ENCODE measurements at regions not wholly inside any gene's neighbourhood (a gene's known extent, or its start where the extent isn't known, plus 50 kb on each side); places are given as distances from the start of the nearest gene placed in this dataset.

DNA sequence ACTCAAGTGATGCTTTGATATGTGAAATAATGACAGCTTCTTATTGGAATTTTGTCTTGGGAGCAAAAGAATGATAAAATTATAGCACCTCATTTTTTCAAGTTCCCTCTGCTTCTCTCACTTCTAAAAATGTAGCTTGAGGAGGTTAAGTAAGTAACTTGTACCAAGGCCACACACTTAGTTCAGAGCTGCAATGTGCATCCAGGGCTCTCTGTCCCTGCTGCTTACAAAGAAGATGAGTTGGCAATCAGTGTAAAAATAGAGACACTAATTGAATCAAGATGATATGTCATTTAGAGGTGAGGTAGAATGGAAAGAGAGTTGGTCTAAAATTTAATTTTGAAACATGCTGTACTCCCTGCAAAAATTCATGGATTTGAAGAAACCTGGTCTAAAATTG is 312.0 kb upstream of the TNP1 start:
- CTCF ChIA-PET: interaction anchor here (0.7 to 2.2 kb wide), 9 partner anchors 12 to 723 kb away, joined by 3 to 4 read pairs (median 3); no protein-coding TSS in a partner anchor
- POLR2A ChIA-PET: no interaction called here
- no peaks in the 10 kb centered on the region for H3F3A ChIP-seq (replicated peaks; ENCODE audit: insufficient read depth)

DNA sequence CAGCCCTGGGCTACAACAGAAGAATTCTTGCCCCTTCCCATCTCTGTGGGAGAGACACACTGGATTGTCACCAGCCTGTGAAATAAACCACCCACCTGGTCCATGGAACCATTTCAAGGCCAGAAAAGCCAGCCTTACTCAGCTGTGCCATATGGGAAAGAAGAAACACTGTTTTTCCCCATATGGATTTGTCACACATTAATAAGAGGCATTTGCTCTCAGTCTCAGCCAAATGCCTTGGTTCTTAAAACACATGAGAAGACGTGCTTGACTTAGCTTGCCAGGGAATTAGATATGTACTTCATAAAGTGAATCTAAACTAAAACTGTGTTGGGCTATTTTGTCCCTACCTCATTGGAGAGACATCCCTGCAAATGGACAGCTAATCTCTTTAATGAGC is 308.6 kb upstream of the TNP1 start:
- no peak for TF ChIP-seq RAD21 (IDR thresholded peaks at IDR 0.05; ENCODE audit: low read length)
- TF ChIP-seq RCOR1 (IDR thresholded peaks at IDR 0.05; ENCODE audit: low read length): no peak
- TF ChIP-seq, protein P1, sequence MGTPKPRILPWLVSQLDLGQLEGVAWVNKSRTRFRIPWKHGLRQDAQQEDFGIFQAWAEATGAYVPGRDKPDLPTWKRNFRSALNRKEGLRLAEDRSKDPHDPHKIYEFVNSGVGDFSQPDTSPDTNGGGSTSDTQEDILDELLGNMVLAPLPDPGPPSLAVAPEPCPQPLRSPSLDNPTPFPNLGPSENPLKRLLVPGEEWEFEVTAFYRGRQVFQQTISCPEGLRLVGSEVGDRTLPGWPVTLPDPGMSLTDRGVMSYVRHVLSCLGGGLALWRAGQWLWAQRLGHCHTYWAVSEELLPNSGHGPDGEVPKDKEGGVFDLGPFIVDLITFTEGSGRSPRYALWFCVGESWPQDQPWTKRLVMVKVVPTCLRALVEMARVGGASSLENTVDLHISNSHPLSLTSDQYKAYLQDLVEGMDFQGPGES (IDR thresholded peaks at IDR 0.05; ENCODE audit: low read depth, low read length): no peak
- TF ChIP-seq FOSL2 (IDR thresholded peaks at IDR 0.05; ENCODE audit: borderline replicate concordance, low read depth): no peak
- TF ChIP-seq NRF1 (IDR thresholded peaks at IDR 0.05; ENCODE audit: low read depth, low read length): no peak
- TF ChIP-seq GATA2 (CRISPR knock-in tag; IDR thresholded peaks at IDR 0.05): no peak
- TF ChIP-seq POLR2AphosphoS5 (IDR thresholded peaks at IDR 0.05; ENCODE audit: low read depth, low read length): no peak
- TF ChIP-seq FOXM1 (IDR thresholded peaks at IDR 0.05; ENCODE audit: low read depth): no peak
- no peak for DNase-seq
- H3K9me3 ChIP-seq: no peaks in the 10 kb centered on the region; the same call in 1 of the 2 replicates
- no peaks in the 10 kb centered on the region for H3K79me2 ChIP-seq (ENCODE audit: insufficient read depth)
- no peaks in the 10 kb centered on the region for H4K20me1 ChIP-seq (ENCODE audit: insufficient read depth)
- H3K4me1 ChIP-seq (ENCODE audit: control insufficient read depth in 1 of 2, insufficient read depth in 2 of 2, low read depth in 1 of 2, low read length in 1 of 2): peaks cover 0 to 4% of the 10 kb centered on the region in 2 experiments; a peak in 2 of 4 replicates
- H3K9me2 ChIP-seq: no peaks in the 10 kb centered on the region
- no peak overlapping the region for H3K9ac ChIP-seq
- ChIA-PET POLR2A (no interaction called here), CTCF (interaction anchor here (0.6 to 1.5 kb wide), 3 partner anchors 470 to 544 kb away, joined by 3 read pairs; no protein-coding TSS in a partner anchor)
- no peaks in the 10 kb centered on the region for H3F3A ChIP-seq (replicated peaks; ENCODE audit: insufficient read depth)
- no peak overlapping the region for H3K4me2 ChIP-seq
- 78% methylated on average over 1 of the region's 1 CpG for WGBS (ENCODE audit: low lambda C conversion rate)
- no peaks in the 10 kb centered on the region for H3K27me3 ChIP-seq (ENCODE audit: insufficient read depth)
- H3K27ac ChIP-seq (ENCODE audit: low read depth in 2 of 2, low read length in 1 of 2): no peak overlapping the region; a peak in 1 of 4 replicates
- H3K36me3 ChIP-seq (replicated peaks in 1 of 2; ENCODE audit: control insufficient read depth in 1 of 2, insufficient read depth in 2 of 2, low read length in 1 of 2): no peaks in the 10 kb centered on the region
- H3K4me3 ChIP-seq (ENCODE audit: low read depth in 2 of 2, low read length in 1 of 2): no peak overlapping the region
- no peak overlapping the region; the same call in 1 of the 2 replicates for H2AFZ ChIP-seq (ENCODE audit: low read depth)

More for the DNA sequence above, 312.0 kb upstream of the TNP1 start:
- no peaks in the 10 kb centered on the region for H3K79me2 ChIP-seq (ENCODE audit: insufficient read depth)
- no peak overlapping the region for H3K9ac ChIP-seq
- H3K4me2 ChIP-seq: no peak overlapping the region
- peaks cover 0 to 4% of the 10 kb centered on the region in 2 experiments; a peak in 2 of 4 replicates for H3K4me1 ChIP-seq (ENCODE audit: control insufficient read depth in 1 of 2, insufficient read depth in 2 of 2, low read depth in 1 of 2, low read length in 1 of 2)
- no peaks in the 10 kb centered on the region; the same call in 1 of the 2 replicates for H3K9me3 ChIP-seq
- H3K36me3 ChIP-seq (replicated peaks in 1 of 2; ENCODE audit: control insufficient read depth in 1 of 2, insufficient read depth in 2 of 2, low read length in 1 of 2): no peaks in the 10 kb centered on the region
- no peaks in the 10 kb centered on the region for H3K9me2 ChIP-seq
- no peak overlapping the region for H3K4me3 ChIP-seq (ENCODE audit: low read depth in 2 of 2, low read length in 1 of 2)
- H4K20me1 ChIP-seq (ENCODE audit: insufficient read depth): no peaks in the 10 kb centered on the region
- no peak overlapping the region for H3K27ac ChIP-seq (ENCODE audit: low read depth in 2 of 2, low read length in 1 of 2)
- no peak overlapping the region for H2AFZ ChIP-seq (ENCODE audit: low read depth)
- no peak for DNase-seq
- TF ChIP-seq CHD2 (IDR thresholded peaks at IDR 0.05; ENCODE audit: low read length, partially characterized antibody) (no peak), ELF1 (IDR thresholded peaks at IDR 0.05) (no peak)
- H3K27me3 ChIP-seq (ENCODE audit: insufficient read depth): no peaks in the 10 kb centered on the region

DNA sequence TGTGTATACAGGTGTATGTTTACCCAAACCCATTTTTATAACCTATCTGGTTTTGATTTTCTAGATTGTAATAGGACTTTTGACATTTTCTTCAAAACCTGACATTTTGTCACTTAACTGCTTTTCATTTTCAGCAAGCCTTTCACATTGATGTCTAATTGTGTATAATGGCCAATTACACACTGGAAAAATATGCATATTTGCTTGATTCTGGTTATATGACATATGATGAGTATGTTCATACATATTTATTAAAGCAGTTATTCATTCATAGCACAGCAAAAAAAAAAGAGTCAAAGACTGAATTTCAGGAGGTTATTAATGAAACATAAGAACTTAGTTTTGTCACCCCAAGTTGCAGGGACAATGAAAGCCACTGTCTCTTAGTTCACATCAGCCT is 307.7 kb upstream of the TNP1 start:
- Histone ChIP-seq H3K9me3 (no peaks in the 10 kb centered on the region; the same call in 1 of the 2 replicates), H3K9ac (no peak overlapping the region), H3K4me3 (ENCODE audit: low read depth in 2 of 2, low read length in 1 of 2) (no peak overlapping the region), H3K79me2 (ENCODE audit: insufficient read depth) (no peaks in the 10 kb centered on the region), H3K27me3 (ENCODE audit: insufficient read depth) (no peaks in the 10 kb centered on the region), H3K27ac (ENCODE audit: low read depth in 2 of 2, low read length in 1 of 2) (no peak overlapping the region), H3F3A (replicated peaks; ENCODE audit: insufficient read depth) (no peaks in the 10 kb centered on the region), H4K20me1 (ENCODE audit: insufficient read depth) (no peaks in the 10 kb centered on the region), H3K4me1 (ENCODE audit: control insufficient read depth in 1 of 2, insufficient read depth in 2 of 2, low read depth in 1 of 2, low read length in 1 of 2) (peaks cover 4% of the 10 kb centered on the region in 2 experiments; a peak in 2 of 4 replicates), H3K36me3 (replicated peaks in 1 of 2; ENCODE audit: control insufficient read depth in 1 of 2, insufficient read depth in 2 of 2, low read length in 1 of 2) (no peaks in the 10 kb centered on the region), H3K4me2 (no peak overlapping the region), H2AFZ (ENCODE audit: low read depth) (no peak overlapping the region), H3K9me2 (no peaks in the 10 kb centered on the region)
- CTCF ChIA-PET: interaction anchor here (1.2 to 1.7 kb wide), 4 partner anchors 542 to 580 kb away, joined by 3 to 9 read pairs (median 3); no protein-coding TSS in a partner anchor
- no peak for DNase-seq
- POLR2A ChIA-PET: no interaction called here
- TF ChIP-seq TAF1 (IDR thresholded peaks at IDR 0.05; ENCODE audit: borderline replicate concordance, low read depth, low read length): no peak
- no peak for TF ChIP-seq GATA2 (CRISPR knock-in tag; IDR thresholded peaks at IDR 0.05)
